Dedifferentiated amniotic fluid mesenchymal stem cell (primary cell): ENCODE measurements at regions not wholly inside any gene's neighbourhood (a gene's known extent, or its start where the extent isn't known, plus 50 kb on each side); places are given as distances from the start of the nearest gene placed in this dataset.
"Not testable (repeated sequence)": the region's sequence is repeated elsewhere in the genome, so short reads cannot be mapped to it uniquely, and the experiment has no call there.

Experiments used
- DNase-seq: peaks from one replicate; pipeline ENCODE4 v3.0.0-alpha.2; 2016; ENCODE audit errors: extremely low spot score

- DNase-seq = no peak
Measured at GRCh38 chr14:87630846-87631245, 362.1 kb downstream of the GALC start.

- no peak for DNase-seq
Measured at GRCh38 chr14:87629788-87630187, 363.2 kb downstream of the GALC start.

- DNase-seq = no peak
Measured at GRCh38 chr14:87628780-87629179, 364.2 kb downstream of the GALC start.

GRCh38 chr14:87628129-87628528 lies 364.9 kb downstream of the GALC start:
- DNase-seq = no peak

- DNase-seq = no peak
Measured at GRCh38 chr14:87626266-87626665, 366.7 kb downstream of the GALC start.

- DNase-seq = no peak
Measured at GRCh38 chr14:87623616-87624015, 369.4 kb downstream of the GALC start.

- DNase-seq = no peak
Measured at GRCh38 chr14:87617079-87617478, 375.9 kb downstream of the GALC start.

- DNase-seq = peak; percentile 39
Measured at GRCh38 chr14:87615822-87616679, 376.9 kb downstream of the GALC start.

- no peak for DNase-seq
Measured at GRCh38 chr14:87615047-87615446, 377.9 kb downstream of the GALC start.

- DNase-seq = no peak
Measured at GRCh38 chr14:87613881-87614280, 379.1 kb downstream of the GALC start.

GRCh38 chr14:87607056-87607455 lies 385.9 kb downstream of the GALC start:
- not testable (repeated sequence) for DNase-seq

GRCh38 chr14:87601036-87601435 lies 391.9 kb downstream of the GALC start:
- DNase-seq = no peak

- DNase-seq = no peak
Measured at GRCh38 chr14:87600240-87600639, 392.7 kb downstream of the GALC start.

GRCh38 chr14:87581298-87581697 lies 411.7 kb downstream of the GALC start:
- DNase-seq = no peak

- no peak for DNase-seq
Measured at GRCh38 chr14:87579036-87579435, 413.9 kb downstream of the GALC start.

GRCh38 chr14:87575378-87575777 lies 417.6 kb downstream of the GALC start:
- no peak for DNase-seq

- DNase-seq = no peak
Measured at GRCh38 chr14:87573591-87573990, 419.4 kb downstream of the GALC start.

GRCh38 chr14:87567618-87568295 lies 425.2 kb downstream of the GALC start:
- no peak for DNase-seq

GRCh38 chr14:87566991-87567390 lies 426.0 kb downstream of the GALC start:
- no peak for DNase-seq

- DNase-seq = no peak
Measured at GRCh38 chr14:87547536-87547935, 445.4 kb downstream of the GALC start.

- DNase-seq = no peak
Measured at GRCh38 chr14:87542288-87542687, 450.7 kb downstream of the GALC start.

GRCh38 chr14:87540339-87540738 lies 452.6 kb downstream of the GALC start:
- DNase-seq = no peak

- no peak for DNase-seq
Measured at GRCh38 chr14:87529081-87529480, 463.9 kb downstream of the GALC start.
